ENCODE measurements at regions not wholly inside any gene's neighbourhood (a gene's known extent, or its start where the extent isn't known, plus 50 kb on each side); places are given as distances from the start of the nearest gene placed in this dataset.

DNA sequence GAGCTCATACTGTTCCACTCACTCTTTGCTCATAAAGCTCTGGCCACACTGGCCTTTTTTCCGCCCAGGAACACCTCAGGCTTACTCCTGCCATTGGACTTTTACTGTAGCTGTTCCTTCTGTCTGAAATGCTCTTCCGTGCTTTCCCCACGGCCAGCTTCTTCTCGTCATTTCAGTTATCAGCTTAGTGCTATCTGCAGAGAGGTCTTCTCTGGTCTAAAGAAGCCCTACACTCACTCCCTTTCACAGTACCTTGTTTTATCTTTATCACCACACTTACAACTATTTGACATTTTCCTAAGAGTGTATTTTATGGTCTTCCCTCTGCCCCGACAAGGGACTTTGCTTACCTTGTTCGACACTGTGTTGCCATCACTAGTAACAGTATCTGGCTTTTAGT is 388.1 kb upstream of the SPRED2 start:
- DNase-seq = no peak

DNA sequence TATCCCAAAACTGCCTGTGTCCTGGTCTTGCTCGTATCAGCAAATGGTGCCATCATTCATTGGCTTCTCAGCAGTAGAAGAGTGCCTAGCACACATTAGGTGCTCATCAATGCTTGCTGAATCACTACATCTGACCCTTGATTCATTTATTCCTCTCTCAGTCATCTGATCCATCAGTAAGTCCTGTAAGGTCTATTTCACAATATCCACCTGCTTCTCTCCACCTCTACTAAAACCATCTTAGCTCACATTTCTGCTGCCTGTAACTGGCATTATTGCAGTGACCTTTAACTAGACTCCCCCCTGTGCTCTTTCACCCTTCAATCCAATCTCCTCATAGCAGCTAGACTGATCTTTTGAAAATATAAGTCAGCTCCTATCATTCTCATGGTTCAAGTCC is 387.6 kb upstream of the SPRED2 start:
- no peak for DNase-seq

DNA sequence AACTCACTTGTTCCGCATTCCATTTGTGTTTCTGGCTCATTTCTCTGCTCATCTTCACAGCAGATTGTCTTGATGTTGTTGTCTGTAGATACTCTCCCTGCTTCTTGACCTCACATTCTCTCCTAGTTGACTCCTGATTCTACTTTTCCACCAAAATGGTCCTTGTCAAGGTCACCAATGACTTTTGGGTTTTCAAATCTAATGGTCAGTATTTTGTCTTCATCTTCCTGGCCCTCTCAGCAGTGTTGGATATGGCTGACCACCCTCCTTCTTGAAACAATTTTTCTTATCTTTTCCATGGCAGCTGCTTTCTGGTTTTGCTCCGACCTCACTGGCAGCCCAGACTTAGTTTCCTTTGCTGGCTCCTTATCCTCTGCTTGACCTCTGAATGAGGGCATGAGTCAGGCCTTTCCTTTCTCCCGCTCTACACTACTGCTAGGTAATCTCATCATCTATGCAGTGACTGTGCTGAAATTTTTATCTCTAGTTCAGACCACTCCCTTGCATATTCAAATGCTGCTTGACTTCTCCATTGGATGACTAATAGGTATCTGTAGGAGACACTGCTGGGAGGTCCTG is 386.6 kb upstream of the SPRED2 start:
- DNase-seq = no peak

DNA sequence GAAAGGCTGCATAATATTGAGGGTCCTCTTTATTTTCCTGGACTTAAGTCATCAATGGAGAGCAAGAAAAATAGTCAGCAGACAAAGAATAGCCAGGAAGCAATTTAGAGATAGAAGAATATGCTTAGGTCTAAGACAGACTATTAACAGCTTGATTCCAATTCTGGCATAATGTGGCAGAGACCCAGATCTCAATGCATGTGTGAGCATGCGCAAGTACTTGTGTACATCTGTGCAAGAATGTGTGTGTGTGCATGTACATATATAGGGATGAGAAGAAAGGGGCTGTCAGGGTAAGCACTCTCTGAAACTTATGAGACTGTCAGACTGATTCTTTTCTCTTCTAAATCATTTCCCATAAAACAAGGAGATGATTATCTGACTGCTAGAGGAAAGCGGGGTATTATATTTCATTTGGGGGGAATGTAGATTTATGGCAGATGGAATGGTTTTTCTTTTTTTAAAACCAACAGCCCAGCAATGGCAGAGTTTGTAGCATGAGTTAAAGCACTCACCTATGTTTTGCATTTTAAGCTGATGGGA is 381.3 kb upstream of the SPRED2 start:
- no peak for DNase-seq

DNA sequence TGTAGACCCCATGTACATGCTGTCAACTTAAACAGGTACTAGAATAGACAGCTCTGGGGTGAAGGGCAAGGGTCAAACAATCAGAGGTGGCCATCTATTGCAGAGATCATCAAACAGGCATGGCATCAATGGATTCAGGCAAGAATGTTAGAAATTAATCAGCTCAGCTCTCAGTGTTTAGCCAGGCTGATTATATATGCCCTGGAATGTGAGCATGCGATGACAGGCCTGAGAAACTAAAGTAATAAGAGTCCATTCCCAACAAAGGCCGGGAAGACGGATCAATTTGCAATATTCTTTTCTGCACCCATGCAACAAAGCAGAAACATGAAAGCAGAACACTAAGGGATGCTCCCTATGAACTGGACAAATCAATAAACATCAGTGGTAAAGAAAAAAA is 380.5 kb upstream of the SPRED2 start:
- DNase-seq = no peak

DNA sequence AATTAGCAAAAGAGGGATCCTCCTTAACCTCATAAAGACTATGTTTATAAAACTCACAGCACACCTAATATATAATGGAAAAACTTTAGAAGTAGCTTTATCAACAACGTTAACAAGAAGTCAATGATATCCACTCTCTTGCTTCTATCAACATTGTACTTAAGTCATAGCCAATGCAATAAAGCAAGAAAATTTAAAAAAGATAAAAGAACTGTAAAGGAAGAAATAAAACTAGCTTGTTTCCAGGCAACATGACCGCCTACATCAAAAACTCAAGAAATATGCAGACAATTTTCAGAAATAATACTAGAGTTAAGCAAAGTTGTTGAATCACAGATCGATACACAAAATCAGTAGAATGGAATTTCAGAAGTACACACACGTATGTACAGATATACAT is 375.5 kb upstream of the SPRED2 start:
- DNase-seq = no peak

DNA sequence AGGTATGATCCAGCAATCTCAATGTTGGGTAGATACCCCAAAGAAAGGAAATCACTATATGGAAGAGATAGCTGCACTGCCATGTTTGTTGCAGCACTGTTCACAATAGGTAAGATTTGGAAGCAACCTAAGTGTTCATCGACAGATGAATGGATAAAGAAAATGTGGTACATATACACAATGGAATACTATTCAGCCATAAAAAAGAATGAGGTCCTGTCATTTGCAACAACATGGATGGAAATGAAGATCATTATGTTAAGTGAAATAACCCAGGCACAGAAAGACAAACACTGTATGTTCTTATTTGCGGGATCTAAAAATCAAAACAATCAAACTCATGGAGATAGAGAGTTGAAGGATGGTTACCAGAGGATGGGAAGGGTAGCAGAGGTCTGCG is 372.4 kb upstream of the SPRED2 start:
- DNase-seq = no peak

DNA sequence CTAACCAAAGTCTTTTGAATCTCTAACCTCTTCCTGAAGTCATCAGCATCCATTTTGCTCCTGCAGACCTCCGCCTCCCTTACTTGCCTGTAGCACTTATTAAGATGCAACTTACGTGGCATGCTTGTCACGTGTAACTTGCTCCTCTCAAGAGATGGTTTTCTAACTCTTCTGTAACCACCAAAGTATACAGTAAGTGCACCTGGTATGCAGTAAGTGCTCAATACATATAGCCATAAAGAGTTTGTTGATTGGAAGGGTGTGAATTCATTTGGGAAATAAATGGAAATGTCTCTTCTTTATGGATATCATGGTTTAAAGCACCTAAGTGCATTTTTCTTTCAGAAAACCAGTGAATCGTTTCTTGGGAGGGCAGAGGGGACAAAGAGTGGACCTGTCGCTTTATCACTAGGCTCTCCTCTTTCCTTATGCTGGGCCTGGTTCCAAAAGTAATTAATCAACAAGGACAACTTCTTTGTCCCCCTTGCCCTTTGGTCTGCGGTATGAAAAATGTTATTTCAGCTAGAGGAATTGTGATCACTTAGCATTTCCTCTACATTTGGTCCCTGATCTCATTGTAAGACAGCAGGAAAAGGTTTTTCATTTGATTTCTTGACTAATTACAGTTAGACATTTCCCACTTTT is 370.0 kb upstream of the SPRED2 start:
- no peak for DNase-seq

DNA sequence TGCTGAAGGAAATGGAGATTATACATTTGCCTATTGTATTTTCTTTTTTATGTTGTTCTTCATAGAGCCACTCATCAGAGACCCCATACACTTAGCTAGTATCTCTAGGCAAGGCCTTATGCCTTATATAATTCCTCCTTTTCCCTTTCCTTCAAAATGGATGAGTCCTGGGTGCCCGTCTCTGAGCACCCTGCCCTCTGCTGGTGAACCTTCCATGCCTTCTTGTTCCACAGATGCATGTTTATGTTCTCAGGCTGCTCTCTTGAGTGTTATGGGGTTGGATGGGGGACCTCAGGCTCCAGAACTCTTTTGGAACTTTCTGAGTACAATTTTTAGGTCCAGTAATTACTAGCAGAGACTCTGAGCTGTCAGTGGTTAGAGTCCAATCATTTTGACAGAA is 368.6 kb upstream of the SPRED2 start:
- DNase-seq = peak in 1 of 2 experiments; percentile 24

DNA sequence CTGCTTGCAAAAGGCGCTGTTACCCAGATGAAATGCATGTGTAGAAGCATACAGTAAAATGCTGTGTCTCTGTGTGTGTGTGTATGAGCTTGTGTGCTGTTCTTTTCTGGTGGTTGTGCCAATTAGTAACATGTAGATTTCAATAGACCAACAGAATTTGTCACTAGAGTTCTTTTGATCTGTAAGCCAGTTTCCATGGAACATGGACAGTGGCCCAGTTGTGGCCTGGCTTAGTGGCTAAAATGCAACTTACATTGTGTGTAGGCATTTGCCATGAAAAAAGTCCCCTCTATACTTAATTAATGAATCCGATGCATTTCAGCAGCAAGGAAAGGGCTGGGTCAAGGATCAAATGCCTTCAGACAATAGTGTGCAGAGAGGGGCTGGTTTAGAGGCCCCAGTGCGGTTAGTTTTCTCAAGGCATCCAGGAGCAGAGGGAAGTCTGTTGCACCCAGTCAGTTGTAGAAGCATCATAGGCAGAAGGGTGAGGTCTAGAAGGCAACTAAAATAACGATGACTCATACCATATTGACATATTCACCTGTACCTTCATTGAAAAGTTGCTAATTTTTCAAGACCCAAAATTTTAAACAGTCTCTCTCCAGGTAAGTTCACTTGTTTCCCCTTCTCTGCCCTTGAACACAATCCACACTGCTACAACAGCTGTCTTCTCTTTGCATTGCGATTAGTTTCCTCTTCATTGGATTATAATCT is 366.9 kb upstream of the SPRED2 start:
- DNase-seq = no peak

DNA sequence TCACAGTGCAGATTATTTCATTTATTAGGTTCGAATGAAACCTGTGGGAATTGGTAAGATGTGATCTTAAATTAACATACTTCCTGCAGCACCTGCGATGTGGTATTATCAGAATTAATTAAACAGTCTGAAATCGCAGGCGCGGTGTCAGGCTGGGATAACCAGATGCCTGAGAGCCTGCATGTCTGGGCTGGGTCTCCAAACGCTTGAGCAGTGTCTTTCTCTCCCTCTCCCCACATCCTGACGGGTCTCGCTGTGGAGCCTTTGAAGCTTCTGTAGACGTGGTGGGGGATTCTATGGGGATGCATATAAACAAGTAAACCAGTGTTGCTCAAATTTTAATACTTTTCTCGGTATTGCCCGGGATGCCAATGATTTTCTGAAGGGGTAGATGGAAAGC is 366.2 kb upstream of the SPRED2 start:
- no peak for DNase-seq

DNA sequence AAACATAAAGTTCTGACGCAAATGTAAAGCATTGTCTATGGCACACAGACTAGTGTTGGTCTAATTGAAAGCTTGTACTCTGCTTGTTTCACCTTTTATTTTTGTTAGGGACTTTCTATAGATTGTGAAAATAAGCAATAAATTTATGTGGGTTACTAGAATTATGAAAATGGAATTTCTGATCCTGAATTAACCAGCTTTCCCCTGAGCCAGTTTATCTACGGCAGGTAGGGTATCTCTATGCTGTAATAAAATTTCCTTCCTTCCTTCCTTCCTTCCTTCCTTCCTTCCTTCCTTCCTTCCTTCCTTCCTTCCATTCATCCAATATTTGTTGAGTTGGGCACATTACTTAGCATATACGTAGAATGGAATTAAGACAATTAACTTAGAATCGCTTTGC is 362.6 kb upstream of the SPRED2 start:
- DNase-seq = no peak

DNA sequence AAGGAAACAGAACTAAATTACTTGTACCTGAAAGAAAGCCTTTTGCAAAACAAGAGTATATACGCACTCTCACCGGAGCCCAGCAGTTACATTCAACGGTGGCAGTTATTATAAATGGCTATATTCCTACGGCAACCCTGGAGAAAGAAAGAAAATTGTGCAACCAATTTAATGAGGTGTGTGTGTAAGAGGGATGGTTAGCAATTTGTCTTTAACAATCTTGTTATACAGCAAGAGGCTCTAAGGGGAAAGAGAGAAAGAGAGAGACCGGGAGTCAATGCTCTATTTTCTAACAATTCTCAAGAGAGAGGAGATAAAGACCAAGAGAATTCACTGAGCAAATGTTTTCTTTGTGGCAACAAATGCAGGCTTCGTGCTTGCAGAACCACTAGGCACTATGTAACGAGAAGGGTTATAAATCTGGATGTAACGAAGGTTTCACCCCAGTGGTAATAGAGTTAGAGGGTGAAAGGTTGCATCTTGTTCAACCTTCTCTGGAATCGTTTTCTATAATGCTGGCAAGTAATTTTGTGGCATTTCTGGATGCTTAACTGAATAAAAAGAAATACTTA is 359.1 kb upstream of the SPRED2 start:
- no peak for DNase-seq

DNA sequence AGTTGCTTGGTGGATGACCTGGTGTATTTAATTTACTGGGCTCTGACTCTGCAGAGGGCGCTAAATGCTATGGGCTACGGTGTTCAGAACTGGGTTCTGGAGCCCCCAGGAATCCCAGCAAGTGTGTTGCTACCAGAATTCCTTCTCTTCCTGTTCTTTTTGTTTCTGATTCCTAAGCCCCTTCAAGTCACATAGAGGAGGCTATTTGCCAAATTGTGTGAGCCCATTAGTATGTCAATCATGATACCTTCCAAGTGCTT is 358.2 kb upstream of the SPRED2 start:
- DNase-seq = no peak

DNA sequence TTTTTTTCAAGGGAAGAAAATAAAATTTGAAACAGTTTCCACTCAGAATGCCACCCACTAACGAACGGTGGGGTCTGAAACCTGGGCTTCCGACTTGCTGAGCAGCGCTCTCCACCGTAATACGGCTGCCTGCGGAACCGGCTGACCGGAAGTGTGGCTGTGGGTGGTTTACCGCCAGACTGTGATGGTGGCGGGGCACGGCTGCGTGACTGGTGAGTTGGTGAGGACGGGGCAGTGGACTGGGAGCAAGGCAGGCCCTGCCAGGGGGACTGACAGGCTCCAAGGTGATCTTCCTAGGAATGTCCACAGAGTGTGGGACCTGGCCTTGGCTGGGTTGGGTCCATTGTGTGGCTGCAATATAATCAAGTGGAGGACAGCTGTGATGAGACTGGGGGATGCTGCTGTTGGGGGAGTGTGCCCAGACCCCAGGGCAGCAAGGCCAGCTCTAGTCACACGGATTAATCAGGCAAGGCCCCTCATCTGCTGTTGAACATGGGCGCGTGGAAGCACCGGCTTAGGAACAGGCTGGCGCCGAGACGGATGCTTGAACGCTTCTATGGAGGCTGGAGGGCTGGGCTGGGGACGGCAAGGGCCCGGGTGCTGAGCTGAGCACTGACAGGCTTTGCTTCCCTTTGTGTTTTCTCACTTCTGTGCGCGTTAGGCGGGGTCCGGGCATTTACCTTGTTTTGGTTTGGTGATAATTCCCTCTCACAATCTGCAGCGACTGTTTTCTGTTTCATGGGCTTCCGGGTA is 357.7 kb upstream of the SPRED2 start:
- DNase-seq = no peak

DNA sequence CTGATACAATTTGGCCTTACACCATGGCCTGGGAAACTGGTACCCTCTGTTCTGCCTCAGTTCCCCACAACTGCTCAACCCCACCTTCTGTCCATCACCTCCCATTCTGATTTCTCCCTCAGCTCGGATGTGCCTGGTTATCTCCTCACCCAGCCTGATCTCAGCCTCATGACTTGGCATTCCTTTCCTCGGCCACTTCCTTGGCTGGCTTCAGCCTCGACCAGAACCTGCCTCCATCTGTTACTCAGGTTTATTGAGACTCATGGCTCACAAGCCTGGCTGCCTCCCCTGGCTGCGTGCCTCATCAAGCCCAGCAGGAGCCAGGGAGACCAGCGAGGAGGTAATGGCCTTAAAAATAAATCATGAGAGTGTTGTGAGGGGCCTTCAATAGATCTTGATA is 356.2 kb upstream of the SPRED2 start:
- no peak for DNase-seq

DNA sequence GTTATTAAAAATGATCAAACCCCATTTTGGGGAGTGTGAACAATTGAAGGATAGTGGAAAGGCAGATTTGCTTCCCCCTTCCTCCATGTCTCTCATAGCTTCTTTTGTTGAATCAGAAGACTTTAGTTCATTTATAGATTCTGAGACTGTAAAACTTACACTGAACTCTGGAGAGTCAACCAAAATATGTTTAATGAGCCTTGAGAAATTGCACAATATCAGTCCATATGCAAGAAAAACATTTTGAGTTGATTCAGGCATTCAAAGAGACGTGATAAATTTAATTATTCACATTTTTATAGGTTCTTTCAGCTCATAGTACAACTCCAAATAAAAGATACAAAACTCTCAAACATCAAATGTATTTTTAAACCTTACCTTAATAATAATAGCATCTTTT is 354.4 kb upstream of the SPRED2 start:
- DNase-seq = no peak

DNA sequence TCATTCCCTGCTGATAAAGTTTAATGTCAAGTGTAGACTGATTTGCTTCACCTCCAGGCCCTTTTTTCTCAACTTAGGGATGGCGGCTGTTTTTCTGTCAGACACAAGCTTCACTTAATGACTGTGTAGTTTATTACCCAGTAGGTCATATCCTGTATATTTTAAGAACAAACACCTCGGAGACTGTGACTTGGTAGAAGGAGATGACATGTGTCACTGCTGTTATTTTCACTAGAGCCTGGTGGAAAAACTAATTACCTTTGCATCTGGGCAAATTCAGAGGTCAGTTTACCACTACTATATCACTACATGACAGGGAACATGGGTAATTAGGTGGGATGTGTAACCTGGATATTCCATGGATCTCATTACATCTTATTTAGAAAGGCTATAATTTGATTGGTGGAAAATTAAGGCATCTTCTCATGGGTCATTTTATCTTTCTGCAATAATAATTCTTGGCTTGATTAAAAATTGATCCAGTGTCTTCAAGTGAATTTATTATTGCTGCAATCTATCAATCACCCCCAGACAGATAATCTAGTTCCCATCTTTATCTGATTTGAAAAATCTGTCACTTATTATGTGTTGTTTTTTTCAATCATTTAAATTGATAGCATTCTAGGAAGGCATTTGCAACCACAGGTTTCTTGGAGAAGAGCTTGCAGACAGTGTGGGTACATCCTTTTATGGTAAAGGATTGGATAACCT is 353.8 kb upstream of the SPRED2 start:
- DNase-seq = no peak

DNA sequence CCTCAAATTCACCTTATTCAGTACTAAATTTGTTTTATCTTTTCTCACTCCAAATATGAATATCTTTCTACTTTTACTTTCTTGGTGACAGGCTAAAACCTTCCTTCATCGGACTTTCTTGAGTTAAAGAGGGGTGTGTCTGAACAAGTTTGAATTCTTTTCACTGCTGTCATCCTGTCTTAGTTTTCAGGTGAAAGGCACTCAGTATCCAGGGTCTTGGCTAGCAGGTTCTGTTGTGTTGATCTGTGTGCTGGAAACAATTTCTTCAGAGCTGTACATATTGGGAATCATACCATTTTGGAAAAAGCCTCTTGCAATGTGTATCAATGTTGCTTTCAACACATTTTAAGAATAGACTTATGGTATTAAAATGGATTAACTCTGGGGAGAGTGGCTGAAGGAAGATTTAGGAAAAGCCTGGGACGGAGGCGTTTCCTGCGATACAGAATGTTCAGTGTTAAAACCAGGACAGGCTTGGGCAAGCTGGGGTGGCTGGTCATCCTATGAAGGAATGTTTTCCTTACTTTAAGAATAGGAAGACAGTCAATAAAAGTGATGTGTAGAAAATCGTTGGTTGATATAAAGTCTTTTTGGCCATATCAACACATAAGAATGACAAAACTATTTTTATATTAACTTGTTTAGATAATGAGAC is 350.7 kb upstream of the SPRED2 start:
- no peak for DNase-seq

DNA sequence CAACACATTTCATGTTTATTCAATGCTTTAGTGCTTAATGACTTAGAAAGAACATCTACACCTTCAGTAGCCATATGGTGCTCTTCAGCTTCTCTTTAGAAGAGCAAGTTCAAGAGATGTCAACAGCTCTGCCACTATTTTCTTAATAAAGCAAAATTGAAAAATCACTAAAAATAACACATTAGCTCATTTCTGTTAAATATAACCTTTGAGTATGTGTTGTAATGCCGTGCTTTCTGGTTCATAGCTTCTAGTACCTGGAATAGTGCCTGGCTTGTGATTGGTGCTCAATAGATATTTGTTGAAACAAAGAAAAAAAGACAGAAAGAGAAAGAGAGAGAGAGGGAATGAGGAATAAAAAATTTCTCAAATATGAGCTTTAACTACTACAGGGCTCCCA is 349.8 kb upstream of the SPRED2 start:
- DNase-seq = no peak

DNA sequence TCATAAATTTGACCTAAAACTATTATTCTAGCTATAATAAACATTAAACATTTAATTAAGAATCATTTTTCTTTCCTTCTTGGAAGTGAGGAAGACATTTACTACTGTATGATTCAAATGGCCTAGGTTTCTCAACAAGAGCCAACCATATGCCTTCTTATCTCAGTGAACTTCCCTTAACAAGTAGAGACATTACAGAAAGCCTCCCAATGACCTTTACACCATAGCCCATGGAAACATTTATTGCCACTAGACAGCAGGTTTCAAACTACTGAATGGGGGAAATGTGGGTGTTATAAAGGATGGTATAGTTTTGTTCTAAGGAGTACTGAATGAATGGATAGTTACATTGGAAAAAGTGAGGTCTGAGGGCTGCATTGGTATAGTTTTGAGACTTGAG is 349.4 kb upstream of the SPRED2 start:
- DNase-seq = no peak

DNA sequence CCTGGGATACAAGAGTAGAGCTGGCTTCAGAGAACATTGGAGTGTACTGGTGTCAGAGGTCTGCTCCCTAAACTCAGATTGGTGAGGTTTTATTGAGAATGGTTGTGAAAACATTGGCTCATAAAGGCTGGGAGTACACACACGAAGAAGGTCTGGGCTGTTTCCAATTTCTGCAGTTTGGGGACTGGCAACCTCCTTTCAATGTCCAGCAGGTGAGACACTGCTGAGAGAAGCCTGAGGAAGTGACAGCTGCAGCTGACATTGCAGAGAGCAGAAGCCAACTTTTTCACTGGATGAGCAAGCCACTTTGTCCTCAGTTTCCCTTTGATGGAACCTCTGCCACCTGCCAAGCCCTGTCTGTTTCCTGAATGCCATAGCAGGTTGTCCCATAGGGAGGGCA is 346.6 kb upstream of the SPRED2 start:
- DNase-seq = no peak
